ENCODE measurements at regions not wholly inside any gene's neighbourhood (a gene's known extent, or its start where the extent isn't known, plus 50 kb on each side); places are given as distances from the start of the nearest gene placed in this dataset.
"Not testable (repeated sequence)": the region's sequence is repeated elsewhere in the genome, so short reads cannot be mapped to it uniquely, and the experiment has no call there.

GRCh38 chr1:199944986-199945385 lies 82.5 kb upstream of the NR5A2 start:
- no peak for DNase-seq (ENCODE audit: low read depth in 1 of 2, low spot score in 1 of 2)

- no peak for DNase-seq (ENCODE audit: low read depth in 1 of 2, low spot score in 1 of 2)
These were observed 81.9 kb upstream of the NR5A2 start for GRCh38 chr1:199945591-199945990.

GRCh38 chr1:199946305-199947155 lies 81.0 kb upstream of the NR5A2 start:
- no peak for DNase-seq (ENCODE audit: low read depth in 1 of 2, low spot score in 1 of 2)

- DNase-seq (ENCODE audit: low read depth in 1 of 2, low spot score in 1 of 2), result no peak
These were observed 78.8 kb upstream of the NR5A2 start for GRCh38 chr1:199948587-199949280.

- not testable (repeated sequence) for DNase-seq (ENCODE audit: low read depth in 1 of 2, low spot score in 1 of 2)
These were observed 76.5 kb upstream of the NR5A2 start for GRCh38 chr1:199951005-199951404.

GRCh38 chr1:199953651-199954050 lies 73.9 kb upstream of the NR5A2 start:
- no peak for DNase-seq (ENCODE audit: low read depth in 1 of 2, low spot score in 1 of 2)

- no peak for DNase-seq (ENCODE audit: low read depth in 1 of 2, low spot score in 1 of 2)
These were observed 72.8 kb upstream of the NR5A2 start for GRCh38 chr1:199954699-199955098.

GRCh38 chr1:199955235-199955634 lies 72.3 kb upstream of the NR5A2 start:
- no peak for DNase-seq (ENCODE audit: low read depth in 1 of 2, low spot score in 1 of 2)

- no peak for DNase-seq (ENCODE audit: low read depth in 1 of 2, low spot score in 1 of 2)
These were observed 71.5 kb upstream of the NR5A2 start for GRCh38 chr1:199956005-199956404.

- DNase-seq (ENCODE audit: low read depth in 1 of 2, low spot score in 1 of 2), result no peak
These were observed 68.3 kb upstream of the NR5A2 start for GRCh38 chr1:199959033-199959774.

- DNase-seq (ENCODE audit: low read depth in 1 of 2, low spot score in 1 of 2), result no peak
These were observed 67.8 kb upstream of the NR5A2 start for GRCh38 chr1:199959775-199960110.

- DNase-seq (ENCODE audit: low read depth in 1 of 2, low spot score in 1 of 2), result no peak
These were observed 57.4 kb upstream of the NR5A2 start for GRCh38 chr1:199970125-199970524.

GRCh38 chr1:199976496-199977144 lies 50.9 kb upstream of the NR5A2 start:
- DNase-seq (ENCODE audit: low read depth in 1 of 2, low spot score in 1 of 2), result no peak
